Raji (cell line): ENCODE measurements at regions not wholly inside any gene's neighbourhood (a gene's known extent, or its start where the extent isn't known, plus 50 kb on each side); places are given as distances from the start of the nearest gene placed in this dataset.

Source experiments
- POLR2A ChIP-seq: IDR thresholded peaks from 2 replicates; pipeline ENCODE4 v1.6.1; 2011; ENCODE audit warnings: low read depth, low read length, control low read depth; ENCODE audit not compliant: insufficient read depth

DNA sequence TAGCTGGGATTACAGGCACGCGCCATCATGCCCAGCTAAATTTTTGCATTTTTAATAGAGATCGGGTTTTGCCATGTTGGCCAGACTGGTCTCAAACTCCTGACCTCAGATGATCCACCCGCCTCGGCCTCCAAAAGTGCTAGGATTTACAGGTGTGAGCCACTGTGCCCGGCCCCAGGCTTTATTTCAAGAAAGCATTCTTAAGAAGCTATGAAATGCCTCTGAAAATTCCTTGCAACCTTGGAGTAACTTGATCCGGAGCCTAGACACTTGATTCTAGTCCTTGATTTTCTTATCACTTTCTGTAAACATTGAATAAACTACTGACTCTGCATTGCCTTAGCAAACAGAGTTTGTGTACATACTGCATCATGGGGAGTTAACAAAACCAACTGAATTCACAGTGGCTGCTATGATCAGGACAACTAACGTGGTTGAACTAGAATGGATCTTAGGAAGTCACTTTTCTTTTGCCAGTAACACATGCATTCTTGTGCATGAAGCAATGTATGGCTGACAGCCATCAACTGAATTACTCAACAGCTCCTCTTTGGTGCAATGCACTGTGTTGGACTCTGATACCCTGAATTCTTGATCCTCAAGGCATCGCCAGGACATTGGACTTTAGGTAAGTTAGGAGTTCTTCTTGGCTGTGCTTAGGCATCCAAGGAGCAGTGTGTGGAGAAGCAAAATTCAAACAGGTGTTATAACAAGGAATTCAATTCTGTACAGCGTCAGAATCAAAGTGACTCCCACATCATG lies 102.8 kb upstream of the TMEM170B start:
- TF ChIP-seq POLR2A = no peak

DNA sequence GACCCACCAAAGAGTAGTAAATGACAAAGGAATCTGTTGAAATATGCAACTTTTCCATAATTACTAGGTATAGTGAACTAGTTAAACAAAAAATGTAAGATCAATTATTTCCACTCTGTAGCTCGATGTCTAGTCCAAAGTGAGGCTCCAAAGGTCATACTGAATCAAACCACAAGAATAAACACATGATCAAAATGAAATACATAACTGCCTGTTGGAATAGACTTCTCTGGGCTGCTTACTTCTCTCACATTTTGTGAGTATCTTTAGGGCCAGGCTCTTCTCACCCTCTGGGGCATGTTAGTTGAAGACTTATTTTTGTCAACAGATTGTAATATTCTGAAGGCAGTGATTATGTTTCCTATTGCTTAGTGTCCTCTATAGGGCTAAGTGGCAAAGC lies 103.7 kb upstream of the TMEM170B start:
- TF ChIP-seq POLR2A = no peak

DNA sequence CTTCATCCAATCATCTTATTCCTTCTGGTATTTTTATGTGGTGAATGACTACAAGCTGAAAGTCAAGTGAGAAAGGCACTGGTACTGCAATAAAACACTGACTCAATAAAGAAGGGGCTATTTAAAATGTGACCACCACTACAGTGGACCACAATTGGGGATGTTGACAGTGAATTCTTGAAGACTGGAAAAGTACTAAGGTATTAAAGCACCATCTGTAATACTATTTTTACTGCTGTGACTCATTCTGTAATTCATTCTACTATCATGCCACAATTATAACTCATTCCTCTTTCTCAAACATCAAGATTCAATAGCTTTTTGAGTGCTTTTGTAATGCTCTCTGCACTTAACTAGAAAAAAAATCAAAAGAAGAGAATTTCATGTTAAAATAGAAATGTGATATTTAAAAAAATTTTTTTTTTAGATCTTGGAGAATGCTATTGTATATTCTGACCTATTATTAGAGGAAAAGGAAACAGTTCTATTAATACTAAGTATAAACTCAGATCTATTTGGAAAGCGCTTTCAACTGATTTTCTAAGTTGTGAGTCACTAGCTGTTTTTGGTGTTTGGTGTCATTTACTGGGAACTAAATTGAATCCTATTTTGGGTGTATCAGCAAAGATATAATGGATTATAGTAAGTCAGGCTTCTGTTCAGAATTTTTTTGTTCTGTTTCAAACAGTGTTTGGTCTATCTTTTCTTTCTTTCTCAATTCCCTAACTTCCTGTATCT lies 104.7 kb upstream of the TMEM170B start:
- TF ChIP-seq POLR2A = no peak

DNA sequence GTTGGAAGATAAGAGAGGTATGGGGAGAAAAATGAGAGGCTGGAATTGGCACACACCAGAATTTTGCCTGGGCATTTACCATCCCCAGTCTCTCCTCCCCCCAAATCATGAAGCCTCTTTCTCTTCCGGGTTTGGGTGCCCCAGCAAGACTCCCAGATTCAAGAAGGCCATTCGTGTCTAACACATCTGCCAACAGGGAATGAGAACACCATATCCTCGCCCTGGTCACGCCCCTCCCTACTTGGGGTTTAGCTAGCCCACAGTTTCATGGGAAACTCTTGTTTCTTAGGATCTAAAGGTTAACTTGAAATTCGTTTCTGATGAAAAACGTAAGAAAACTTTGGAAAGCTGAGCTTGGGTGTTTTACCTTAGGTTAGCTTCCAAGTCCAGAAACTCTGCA lies 105.5 kb upstream of the TMEM170B start:
- no peak for TF ChIP-seq POLR2A

DNA sequence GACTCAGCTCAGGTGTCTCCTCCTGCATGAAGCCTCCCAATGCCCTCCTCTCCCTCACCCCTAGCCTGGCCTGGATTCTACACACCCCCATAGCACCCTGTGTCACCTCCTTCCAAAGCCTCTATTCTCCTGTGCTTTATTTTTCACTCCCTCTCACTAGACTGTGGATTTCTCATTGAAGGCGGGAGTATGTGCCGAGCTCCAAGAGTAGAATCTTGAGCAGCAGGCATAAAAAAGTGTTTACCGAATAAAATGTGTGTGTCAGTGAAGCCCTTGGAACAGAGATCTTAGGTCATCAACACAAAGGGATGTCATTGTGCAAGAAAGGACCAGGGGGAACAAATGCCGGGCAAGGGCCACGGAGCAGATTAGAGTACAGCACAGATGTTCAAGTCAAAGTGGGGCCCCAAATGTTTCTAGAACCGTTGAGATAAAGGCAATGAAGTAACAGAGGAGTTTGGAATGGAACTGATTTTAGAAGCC lies 106.1 kb upstream of the TMEM170B start:
- TF ChIP-seq POLR2A = no peak

DNA sequence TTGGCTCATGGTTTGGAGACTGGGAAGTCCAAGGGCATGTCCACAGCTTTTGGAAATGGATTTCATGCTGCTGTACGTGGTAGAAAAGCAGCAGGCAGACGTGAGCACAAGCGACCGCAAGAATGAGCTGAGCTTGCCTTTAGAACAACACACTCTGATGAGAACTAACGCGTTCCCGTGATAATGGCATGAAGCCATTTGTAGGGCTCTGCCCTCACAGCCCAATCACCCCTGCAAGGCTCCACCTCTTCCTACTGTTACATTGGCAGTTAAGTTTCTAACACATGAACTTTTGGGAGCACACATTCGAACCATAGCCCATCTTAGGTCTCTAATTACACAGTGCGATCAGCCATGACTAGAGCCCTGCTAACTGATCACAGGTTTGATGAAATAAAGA lies 107.5 kb upstream of the TMEM170B start:
- no peak for TF ChIP-seq POLR2A

DNA sequence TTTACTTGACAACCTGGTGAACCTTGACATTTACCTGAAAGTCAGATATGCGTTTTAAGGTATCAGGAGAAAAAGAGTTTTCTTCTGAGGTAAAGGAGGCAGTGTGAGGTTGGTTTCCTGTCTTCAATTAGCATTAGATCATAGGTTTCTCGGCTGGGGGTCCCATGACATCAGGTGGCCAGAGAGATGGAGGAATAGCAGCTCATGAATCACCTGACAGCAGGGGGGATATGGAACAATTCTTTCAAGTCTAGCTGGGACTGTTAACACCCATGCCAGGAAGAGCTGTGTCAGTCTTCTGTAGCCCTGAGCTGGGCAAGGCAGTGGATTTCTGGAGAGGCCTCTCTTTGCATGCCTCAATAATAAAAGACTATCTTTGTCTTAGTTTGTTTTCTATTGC lies 108.0 kb upstream of the TMEM170B start:
- no peak for TF ChIP-seq POLR2A

DNA sequence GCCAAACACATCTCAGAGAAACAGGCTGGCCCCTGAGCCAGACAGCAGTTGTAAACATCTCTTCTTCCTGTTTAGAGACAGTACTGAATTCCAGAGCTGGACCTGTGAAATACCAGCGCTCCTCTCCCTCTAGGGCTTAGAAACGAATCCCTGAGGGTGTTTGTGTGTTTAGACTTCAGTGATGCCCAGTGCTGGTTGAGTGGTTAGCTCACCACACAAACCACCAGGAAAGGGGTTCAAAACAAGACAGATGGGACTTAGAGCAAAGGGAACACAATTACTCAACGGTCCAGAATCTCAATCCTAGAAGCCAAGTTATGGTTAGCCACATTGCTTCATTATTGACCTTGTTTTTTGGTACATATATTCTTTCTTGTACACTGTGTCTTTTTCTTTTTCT lies 108.7 kb upstream of the TMEM170B start:
- no peak for TF ChIP-seq POLR2A

- TF ChIP-seq POLR2A = no peak
These were observed 109.2 kb upstream of the TMEM170B start for GRCh38 chr6:11428371-11428770.

DNA sequence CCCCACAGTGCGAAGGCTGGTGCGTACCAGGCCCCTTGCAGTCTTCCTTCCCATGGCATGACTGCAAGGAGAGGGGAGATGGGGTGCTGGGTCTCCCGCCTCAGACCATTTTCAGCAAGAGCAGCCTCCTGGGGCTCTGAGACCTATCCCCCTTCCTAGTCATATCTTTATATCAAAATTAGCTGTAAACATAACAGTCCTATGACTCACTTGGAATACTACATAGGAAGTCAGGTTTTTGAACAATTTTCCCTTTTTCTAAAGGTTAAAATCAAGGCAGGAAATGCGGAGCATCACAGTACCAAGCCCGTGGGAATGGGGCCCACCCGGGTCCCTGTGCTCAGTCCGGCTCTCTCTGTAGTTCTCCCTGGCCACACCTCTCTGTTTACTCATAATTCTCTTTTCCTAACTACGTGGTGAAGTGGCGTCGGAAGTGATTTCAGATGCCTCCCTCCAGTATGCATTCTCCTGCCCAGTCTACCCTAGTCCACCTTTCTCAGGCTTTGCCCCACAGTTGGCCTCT lies 109.8 kb upstream of the TMEM170B start:
- TF ChIP-seq POLR2A = no peak

GRCh38 chr6:11427091-11427722 lies 110.3 kb upstream of the TMEM170B start:
- TF ChIP-seq POLR2A = no peak

DNA sequence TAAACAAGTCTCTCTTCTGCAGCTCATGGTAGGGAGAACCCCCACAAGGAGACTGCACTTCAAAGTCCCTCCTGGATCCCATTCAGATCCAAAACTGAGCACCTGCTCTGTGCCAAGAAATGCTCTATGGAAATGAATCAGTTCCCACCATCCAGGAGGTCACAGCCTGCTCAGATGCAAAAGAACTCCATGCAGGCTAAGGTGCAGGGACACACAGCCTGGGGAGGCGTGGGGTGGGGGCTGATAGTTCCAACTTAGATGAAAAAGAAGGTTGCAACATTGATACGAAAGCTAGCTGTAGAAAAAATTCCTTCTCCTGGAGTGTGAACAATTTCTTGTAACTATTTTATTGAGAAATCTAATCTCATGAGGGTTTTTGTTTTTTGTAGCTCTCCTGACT lies 111.0 kb upstream of the TMEM170B start:
- TF ChIP-seq POLR2A = no peak

DNA sequence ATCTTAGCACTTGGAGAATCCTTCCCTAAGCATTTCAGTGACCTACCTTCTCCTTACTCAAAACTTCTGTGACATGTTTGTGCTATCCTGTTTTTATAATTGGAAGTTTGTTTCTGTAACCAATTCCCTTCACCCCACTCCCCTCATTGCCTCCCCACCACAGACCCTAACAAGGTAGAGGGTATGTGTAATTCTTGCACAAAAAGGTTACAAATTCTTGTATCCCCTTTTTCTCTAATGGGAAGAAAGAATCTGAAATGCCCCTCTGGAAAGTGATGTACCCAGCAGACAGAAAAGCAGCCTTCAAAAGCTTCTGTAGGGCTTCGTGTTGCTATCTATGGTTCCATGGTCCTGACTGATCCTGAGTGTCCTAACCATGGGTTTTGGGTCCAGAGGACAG lies 111.7 kb upstream of the TMEM170B start:
- no peak for TF ChIP-seq POLR2A

- no peak for TF ChIP-seq POLR2A
These were observed 112.1 kb upstream of the TMEM170B start for GRCh38 chr6:11425431-11425871.

- no peak for TF ChIP-seq POLR2A
These were observed 113.0 kb upstream of the TMEM170B start for GRCh38 chr6:11424395-11425034.
